KMS-11 (cell line): ENCODE measurements at regions not wholly inside any gene's neighbourhood (a gene's known extent, or its start where the extent isn't known, plus 50 kb on each side); places are given as distances from the start of the nearest gene placed in this dataset.

ENCODE experiments used
- H2AFZ ChIP-seq: fragments of 200-600 bp; sonication (generic); 2 replicates; pipeline ENCODE4 v1.6.1; 2016; ENCODE audit warnings: antibody characterized with exemption, mixed run types, low read depth
- H3K27ac ChIP-seq: fragments of 200-600 bp; sonication (generic); 2 replicates; pipeline ENCODE4 v1.6.1; 2016; ENCODE audit warnings: mild to moderate bottlenecking, mixed run types
- H3K27me3 ChIP-seq: fragments of 200-600 bp; sonication (generic); 2 replicates; pipeline ENCODE4 v1.6.1; 2017; ENCODE audit warnings: mild to moderate bottlenecking, low read depth, mixed run types, moderate library complexity; ENCODE audit not compliant: insufficient read depth
- H3K36me3 ChIP-seq: fragments of 200-600 bp; sonication (generic); 2 replicates; pipeline ENCODE4 v1.6.1; 2017; ENCODE audit warnings: mild to moderate bottlenecking, mixed run types; ENCODE audit not compliant: insufficient read depth
- H3K4me1 ChIP-seq: fragments of 200-600 bp; sonication (generic); 2 replicates; pipeline ENCODE4 v1.6.1; 2016; ENCODE audit warnings: mild to moderate bottlenecking, low read depth, mixed run types; ENCODE audit not compliant: poor library complexity, severe bottlenecking
- H3K4me2 ChIP-seq: fragments of 200-600 bp; sonication (generic); 2 replicates; pipeline ENCODE4 v1.7.0; 2016; ENCODE audit warnings: mild to moderate bottlenecking, mixed run types
- H3K4me3 ChIP-seq: fragments of 200-600 bp; sonication (generic); IDR thresholded peaks from 2 replicates; pipeline ENCODE4 v1.6.1; 2017; ENCODE audit warnings: low read depth, low read length, mixed read lengths; ENCODE audit not compliant: insufficient read depth
- H3K79me2 ChIP-seq: fragments of 200-600 bp; sonication (generic); 2 replicates; pipeline ENCODE4 v1.6.1; 2016; ENCODE audit warnings: low read depth, mixed run types; ENCODE audit not compliant: insufficient read depth
- H3K9ac ChIP-seq: fragments of 200-600 bp; sonication (generic); 2 replicates; pipeline ENCODE4 v1.6.1; 2016; ENCODE audit warnings: mild to moderate bottlenecking, mixed run types
- H4K20me1 ChIP-seq: fragments of 200-600 bp; sonication (generic); 2 replicates; pipeline ENCODE4 v1.6.1; 2016; ENCODE audit warnings: mild to moderate bottlenecking, mixed run types; ENCODE audit not compliant: insufficient read depth
- CTCF ChIP-seq: fragments of 200-600 bp; sonication (generic); conservative IDR thresholded peaks from 2 replicates; pipeline ENCODE4 v1.6.1; 2017; ENCODE audit warnings: low read depth, mild to moderate bottlenecking, antibody characterized with exemption, low read length, moderate library complexity, mixed read lengths

DNA sequence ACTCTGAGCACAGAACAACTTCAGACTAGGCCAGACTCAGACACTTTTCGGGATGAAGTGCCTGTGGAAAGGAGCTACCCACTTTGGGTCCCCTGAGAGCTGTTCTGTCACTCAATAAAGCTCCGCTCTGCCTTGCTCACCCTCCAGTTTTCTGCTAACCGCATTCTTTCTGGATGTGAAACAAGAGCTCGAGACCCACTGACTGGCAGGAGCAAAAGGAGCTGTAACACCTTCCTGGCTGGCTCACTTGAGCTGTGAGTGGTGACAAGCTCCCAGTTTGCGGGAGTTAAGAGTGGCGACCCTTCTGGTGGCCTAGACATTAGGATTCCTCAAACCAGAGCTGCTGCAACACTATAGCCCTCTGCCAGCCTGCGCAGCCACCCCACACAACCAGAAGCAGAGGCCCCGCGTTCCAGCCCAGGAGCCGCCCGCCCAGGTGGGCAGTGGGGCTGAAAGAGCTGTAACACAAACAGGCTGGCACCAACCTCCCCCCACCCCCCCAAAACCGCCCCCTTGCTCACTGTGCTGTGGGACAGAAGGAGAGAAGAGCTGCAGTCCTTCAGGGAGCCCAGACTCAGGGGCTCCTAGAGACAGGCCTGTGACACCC, 1178.1 kb upstream of the GBE1 start:
- Histone ChIP-seq H2AFZ (no peak overlapping the region), H3K9ac (no peak overlapping the region), H3K27me3 (no peaks in the 10 kb centered on the region), H3K27ac (no peak overlapping the region), H3K36me3 (no peaks in the 10 kb centered on the region), H3K79me2 (no peaks in the 10 kb centered on the region), H3K4me2 (no peak overlapping the region), H3K4me3 (no peak overlapping the region), H4K20me1 (no peaks in the 10 kb centered on the region), H3K4me1 (peaks cover 22% of the 10 kb centered on the region)
- TF ChIP-seq CTCF, result no peak

- Histone ChIP-seq H3K79me2 (no peaks in the 10 kb centered on the region), H3K27ac (no peak overlapping the region), H3K4me1 (peaks cover 22% of the 10 kb centered on the region), H3K9ac (no peak overlapping the region), H3K4me2 (no peak overlapping the region), H2AFZ (no peak overlapping the region), H3K27me3 (no peaks in the 10 kb centered on the region), H3K4me3 (no peak overlapping the region), H4K20me1 (no peaks in the 10 kb centered on the region), H3K36me3 (no peaks in the 10 kb centered on the region)
- TF ChIP-seq CTCF, result no peak
Observed at GRCh38 chr3:82938821-82939328, 1177.4 kb upstream of the GBE1 start.

DNA sequence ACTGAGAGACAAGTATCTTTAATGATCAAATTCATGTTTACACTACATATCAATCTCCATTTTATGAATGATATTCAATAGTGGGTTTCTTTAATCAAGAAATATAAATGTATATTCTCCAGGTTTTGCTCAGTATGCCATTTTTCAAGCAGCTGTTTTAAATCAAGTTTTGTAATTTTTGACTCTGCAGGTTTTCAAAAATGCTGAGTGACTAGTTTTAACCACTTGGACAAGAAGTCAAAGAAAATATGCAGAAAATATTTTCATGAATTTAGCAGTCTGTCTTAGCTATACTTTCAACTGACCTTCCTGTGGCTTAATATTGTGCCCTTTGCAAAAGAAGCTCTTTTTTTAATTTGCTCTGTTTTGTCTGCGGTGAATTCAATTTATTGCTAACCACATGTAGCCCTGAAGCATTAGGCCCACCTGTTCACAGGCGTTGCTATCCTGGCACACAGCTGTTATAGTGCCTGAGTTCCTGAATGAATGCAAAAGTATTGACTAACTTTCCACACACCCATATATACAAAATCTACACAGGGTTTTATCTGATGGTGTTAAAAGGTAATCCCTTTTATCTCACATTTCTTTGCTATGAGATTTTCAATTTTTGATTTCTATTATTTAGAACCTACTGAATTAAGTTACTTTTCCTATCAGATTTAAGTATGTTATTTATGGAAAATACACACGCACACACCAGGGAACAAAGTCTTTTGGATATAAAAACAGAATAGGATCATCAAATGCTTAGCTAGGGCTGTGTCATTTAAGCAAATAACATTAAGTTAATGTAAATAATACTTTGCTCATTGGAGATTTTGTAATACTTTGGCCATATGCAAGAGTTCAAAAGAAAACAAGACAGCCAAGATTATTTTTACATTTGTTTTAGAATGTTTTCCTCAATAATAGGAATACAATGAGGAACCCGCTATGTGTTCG, 1166.1 kb upstream of the GBE1 start:
- Histone ChIP-seq H4K20me1 (no peaks in the 10 kb centered on the region), H3K27me3 (no peaks in the 10 kb centered on the region), H3K79me2 (no peaks in the 10 kb centered on the region), H2AFZ (peak overlapping the region; percentile 14; the same call in 1 of the 2 replicates), H3K4me3 (no peak overlapping the region), H3K36me3 (no peaks in the 10 kb centered on the region), H3K4me1 (peaks cover 29% of the 10 kb centered on the region), H3K4me2 (peak overlapping the region; percentile 48; the same call in 1 of the 2 replicates), H3K27ac (peak overlapping the region; percentile 54), H3K9ac (no peak overlapping the region)
- TF ChIP-seq CTCF, result no peak

DNA sequence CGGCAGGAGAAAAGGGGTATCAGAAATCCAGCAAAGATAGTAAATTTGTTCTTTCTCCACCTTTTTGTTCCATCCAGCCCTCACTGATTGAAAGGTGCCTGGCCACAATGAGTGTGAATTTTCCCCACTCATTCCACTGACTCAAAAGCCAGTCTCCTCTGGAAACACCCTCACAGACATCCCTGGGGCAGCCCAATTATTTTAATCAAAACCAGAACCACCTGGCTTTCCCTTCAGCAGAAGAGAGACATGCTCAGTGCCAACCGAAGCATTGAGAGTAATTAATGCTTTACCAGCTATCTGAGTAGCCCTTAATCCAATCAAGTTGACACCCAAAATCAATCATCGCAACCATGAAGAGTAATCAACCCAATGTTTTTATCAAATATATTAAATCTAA, 1129.6 kb upstream of the GBE1 start:
- no peak overlapping the region for H3K4me3 ChIP-seq
- no peak overlapping the region for H2AFZ ChIP-seq
- H4K20me1 ChIP-seq, result no peaks in the 10 kb centered on the region
- H3K79me2 ChIP-seq, result no peaks in the 10 kb centered on the region
- no peak overlapping the region for H3K4me2 ChIP-seq
- no peak overlapping the region for H3K9ac ChIP-seq
- no peaks in the 10 kb centered on the region for H3K27me3 ChIP-seq
- no peaks in the 10 kb centered on the region for H3K4me1 ChIP-seq
- H3K36me3 ChIP-seq, result no peaks in the 10 kb centered on the region
- TF ChIP-seq CTCF, result no peak
- H3K27ac ChIP-seq, result no peak overlapping the region
